ENCODE measurements at regions not wholly inside any gene's neighbourhood (a gene's known extent, or its start where the extent isn't known, plus 50 kb on each side); places are given as distances from the start of the nearest gene placed in this dataset.

GRCh38 chr10:94107191-94107590, 113.5 kb downstream of the PLCE1 start (continued):
- TF ChIP-seq SUZ12 (IDR thresholded peaks at IDR 0.05; ENCODE audit: low read length) (no peak), ATF2 (IDR thresholded peaks at IDR 0.05; ENCODE audit: low read length) (no peak), SP4 (IDR thresholded peaks at IDR 0.05; ENCODE audit: low read length) (no peak), TBP (IDR thresholded peaks at IDR 0.05; ENCODE audit: low read depth, low read length) (no peak), MAFK (IDR thresholded peaks at IDR 0.05; ENCODE audit: low read depth, low read length) (no peak), POLR2A (IDR thresholded peaks at IDR 0.05; ENCODE audit: control extremely low read depth in 1 of 2, low read depth in 2 of 2, low read length in 2 of 2) (no peak), SIX5 (IDR thresholded peaks at IDR 0.05; ENCODE audit: low read depth, low read length) (no peak), TAF1 (IDR thresholded peaks at IDR 0.05; ENCODE audit: low read depth, low read length) (no peak), KDM1A (IDR thresholded peaks at IDR 0.05; ENCODE audit: borderline replicate concordance, low read length) (no peak), ATF3 (IDR thresholded peaks at IDR 0.05; ENCODE audit: insufficient read depth, low read depth, low read length) (no peak), NRF1 (IDR thresholded peaks at IDR 0.05; ENCODE audit: low read depth, low read length) (no peak), E2F6 (IDR thresholded peaks at IDR 0.05) (no peak), RBBP5 (IDR thresholded peaks at IDR 0.05; ENCODE audit: borderline replicate concordance, low read depth, low read length) (no peak)

Data from H1 (cell line).